ENCODE measurements at regions not wholly inside any gene's neighbourhood (a gene's known extent, or its start where the extent isn't known, plus 50 kb on each side); places are given as distances from the start of the nearest gene placed in this dataset.

DNA sequence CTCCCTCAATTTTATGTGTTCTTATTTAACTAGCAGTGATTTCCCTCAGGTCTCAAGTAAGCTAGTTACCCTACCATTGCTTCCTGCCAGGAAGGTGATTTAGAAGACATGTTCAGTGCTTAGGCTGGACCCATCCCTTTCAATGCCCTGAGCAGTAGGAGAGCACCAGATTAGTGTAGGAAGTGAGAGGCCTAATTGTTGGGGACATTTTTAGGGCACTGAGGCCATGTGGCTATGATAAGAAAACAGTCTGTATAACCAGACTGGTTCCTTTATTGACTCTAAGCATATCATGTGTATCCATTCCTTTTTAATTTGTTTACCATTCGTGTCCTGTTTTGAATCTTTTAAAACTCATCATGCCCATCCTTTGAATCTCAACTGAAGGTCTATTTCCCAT lies 312.3 kb upstream of the PRR16 start:
- no peak for TF ChIP-seq CTCF (IDR thresholded peaks at IDR 0.05)
- no peak for TF ChIP-seq POLR2A (IDR thresholded peaks at IDR 0.05)

All from right lobe of liver (tissue), 4 donors.